Panc1 (cell line): ENCODE measurements at regions not wholly inside any gene's neighbourhood (a gene's known extent, or its start where the extent isn't known, plus 50 kb on each side); places are given as distances from the start of the nearest gene placed in this dataset.

Source experiments
- CTCF ChIP-seq: fragments of 450-650 bp; IDR thresholded peaks from 2 replicates; pipeline ENCODE4 v1.5.1; 2017; ENCODE audit warnings: mild to moderate bottlenecking
- POLR2AphosphoS5 ChIP-seq: IDR thresholded peaks from 2 replicates; pipeline ENCODE4 v1.6.1; 2012; ENCODE audit warnings: mild to moderate bottlenecking, low read depth, low read length, moderate library complexity
- REST ChIP-seq, 2 experiments: IDR thresholded peaks; 2 replicates each; pipeline ENCODE4 v1.6.1; 2011 to 2012; ENCODE audit warnings: low read depth in 2 of 2, control low read depth in 1 of 2, low read length in 1 of 2, mild to moderate bottlenecking in 1 of 2, moderate library complexity in 1 of 2; ENCODE audit not compliant: insufficient read depth in 1 of 2
- SIN3A ChIP-seq: IDR thresholded peaks from 2 replicates; pipeline ENCODE4 v1.6.1; 2012; ENCODE audit warnings: low read depth, mild to moderate bottlenecking, low read length, moderate library complexity, borderline replicate concordance; ENCODE audit not compliant: insufficient read depth

GRCh38 chr10:44774676-44775401, 136.3 kb upstream of the TMEM72 start:
- TF ChIP-seq CTCF = no peak
- TF ChIP-seq REST (IDR thresholded peaks at IDR 0.05; ENCODE audit: insufficient read depth in 1 of 2, low read depth in 2 of 2, low read length in 1 of 2) = no peak
- TF ChIP-seq POLR2AphosphoS5 = no peak
- TF ChIP-seq SIN3A = no peak
